SK-N-SH (cell line): ENCODE measurements at regions not wholly inside any gene's neighbourhood (a gene's known extent, or its start where the extent isn't known, plus 50 kb on each side); places are given as distances from the start of the nearest gene placed in this dataset.

Source experiments
- CTCF ChIA-PET: fragments of 300-600, 350-600 bp; formaldehyde crosslinking; extraction: SDS; loops from one replicate; lab custom pipeline; 2021; lab: Yijun Ruan, JAX
- POLR2A ChIA-PET: fragments of 350-600 bp; sonication (Branson Sonifier 250); formaldehyde crosslinking; extraction: SDS; loops from one replicate; lab custom pipeline; 2020; ENCODE audit warnings: antibody characterized with exemption, inconsistent platforms; lab: Yijun Ruan, JAX
- DNase-seq: peaks from one replicate; pipeline ENCODE4 v3.0.0; 2012
- H2AFZ ChIP-seq: fragments of 200-600 bp; sonication (generic); 2 replicates; pipeline ENCODE4 v1.8.1; 2016; ENCODE audit warnings: antibody characterized with exemption, mild to moderate bottlenecking, low read depth
- H3F3A ChIP-seq: fragments of 200-600 bp; sonication (generic); replicated peaks from 2 replicates; pipeline ENCODE3; 2016; ENCODE audit warnings: antibody characterized with exemption, mild to moderate bottlenecking; ENCODE audit not compliant: insufficient read depth
- H3K27ac ChIP-seq, 2 experiments: fragments of 200-500 bp in 1 of 2; fragments of 200-600 bp in 1 of 2; sonication (Bioruptor generic) in 1 of 2; sonication (generic), shearing (Covaris generic) in 1 of 2; 2 replicates each; pipeline versions ENCODE4 v1.5.1 to v1.6.1; 2014 to 2016; ENCODE audit warnings: low read depth in 2 of 2, inconsistent platforms in 1 of 2, low read length in 1 of 2, mild to moderate bottlenecking in 1 of 2, mixed read lengths in 1 of 2
- H3K27me3 ChIP-seq: fragments of 200-600 bp; sonication (generic), shearing (Covaris generic); 2 replicates; pipeline ENCODE4 v1.6.1; 2016; ENCODE audit warnings: mixed run types; ENCODE audit not compliant: insufficient read depth
- H3K36me3 ChIP-seq, 2 experiments: fragments of 200-500 bp in 1 of 2; fragments of 200-600 bp in 1 of 2; sonication (Bioruptor generic) in 1 of 2; sonication (generic) in 1 of 2; replicated peaks in 1 of 2; 2 replicates each; pipeline versions ENCODE3 to v1.5.1; 2014 to 2016; ENCODE audit warnings: low read length in 1 of 2, mild to moderate bottlenecking in 1 of 2; ENCODE audit not compliant: insufficient read depth in 2 of 2, control insufficient read depth in 1 of 2
- H3K4me1 ChIP-seq, 2 experiments: fragments of 200-500 bp in 1 of 2; fragments of 200-600 bp in 1 of 2; sonication (Bioruptor generic) in 1 of 2; sonication (generic), shearing (Covaris generic) in 1 of 2; 2 replicates each; pipeline versions ENCODE4 v1.5.1 to v1.6.1; 2014 to 2016; ENCODE audit warnings: low read depth in 1 of 2, low read length in 1 of 2, mixed run types in 1 of 2; ENCODE audit not compliant: insufficient read depth in 2 of 2, control insufficient read depth in 1 of 2
- H3K4me2 ChIP-seq: fragments of 200-600 bp; sonication (generic), shearing (Covaris generic); 2 replicates; pipeline ENCODE4 v1.6.1; 2017; ENCODE audit warnings: mixed run types
- H3K4me3 ChIP-seq, 2 experiments: fragments of 200-500 bp in 1 of 2; fragments of 200-600 bp in 1 of 2; sonication (Bioruptor generic) in 1 of 2; sonication (generic), shearing (Covaris generic) in 1 of 2; 2 replicates each; pipeline versions ENCODE4 v1.5.1 to v1.8.1; 2014 to 2016; ENCODE audit warnings: low read depth in 2 of 2, inconsistent platforms in 1 of 2, low read length in 1 of 2, mild to moderate bottlenecking in 1 of 2, mixed read lengths in 1 of 2, moderate library complexity in 1 of 2
- H3K79me2 ChIP-seq: fragments of 200-600 bp; sonication (generic); 2 replicates; pipeline ENCODE4 v1.8.1; 2017; ENCODE audit warnings: mild to moderate bottlenecking; ENCODE audit not compliant: insufficient read depth
- H3K9ac ChIP-seq: fragments of 200-600 bp; sonication (generic); 2 replicates; pipeline ENCODE4 v1.6.1; 2017; ENCODE audit warnings: mixed run types
- H3K9me2 ChIP-seq: fragments of 200-600 bp; sonication (generic); 2 replicates; pipeline ENCODE4 v1.6.1; 2017; ENCODE audit warnings: mixed run types
- H3K9me3 ChIP-seq: fragments of 200-600 bp; sonication (generic); 2 replicates; pipeline ENCODE4 v1.6.1; 2017; ENCODE audit warnings: mixed run types, mild to moderate bottlenecking, moderate library complexity
- H4K20me1 ChIP-seq: fragments of 200-600 bp; sonication (generic); 2 replicates; pipeline ENCODE4 v1.6.1; 2017; ENCODE audit warnings: mild to moderate bottlenecking, mixed run types; ENCODE audit not compliant: insufficient read depth
- EP300 ChIP-seq, 2 experiments: IDR thresholded peaks; 2 replicates each; pipeline versions ENCODE4 v1.4.0 to v1.6.1; 2012; ENCODE audit warnings: borderline replicate concordance in 1 of 2, low read depth in 1 of 2, low read length in 1 of 2
- EZH2phosphoT487 ChIP-seq: fragments of 200-600 bp; sonication (generic); IDR thresholded peaks from 2 replicates; pipeline ENCODE4 v1.6.1; 2017; ENCODE audit warnings: low read depth, mixed run types, mild to moderate bottlenecking, antibody characterized with exemption, moderate library complexity, borderline replicate concordance
- FOXJ3 ChIP-seq: sonication (generic); formaldehyde crosslinking; IDR thresholded peaks from 2 replicates; pipeline ENCODE4 v1.5.1; 2020; ENCODE audit warnings: mild to moderate bottlenecking, missing genetic modification reagents
- MEF2A ChIP-seq: IDR thresholded peaks from 2 replicates; pipeline ENCODE4 v1.4.0; 2012; ENCODE audit warnings: low read depth, borderline replicate concordance
- MXI1 ChIP-seq: IDR thresholded peaks from 2 replicates; pipeline ENCODE4 v1.6.1; 2012; ENCODE audit warnings: mild to moderate bottlenecking, low read depth, low read length, improper control_type of control experiment
- NRF1 ChIP-seq: IDR thresholded peaks from 2 replicates; pipeline ENCODE4 v1.6.1; 2012; ENCODE audit warnings: low read depth, mild to moderate bottlenecking, low read length
- POLR2AphosphoS5 ChIP-seq: IDR thresholded peaks from 2 replicates; pipeline ENCODE4 v1.6.1; 2012; ENCODE audit warnings: low read depth, low read length
- RCOR1 ChIP-seq: fragments of 150-350 bp; IDR thresholded peaks from 2 replicates; pipeline ENCODE4 v1.6.1; 2017; ENCODE audit warnings: antibody characterized with exemption, low read length
- RFX5 ChIP-seq: IDR thresholded peaks from 2 replicates; pipeline ENCODE4 v1.6.1; 2012; ENCODE audit warnings: mild to moderate bottlenecking, improper control_type of control experiment, low read length
- SIN3A ChIP-seq: IDR thresholded peaks from 2 replicates; pipeline ENCODE4 v1.6.1; 2012; ENCODE audit warnings: low read depth, mild to moderate bottlenecking, low read length, moderate library complexity, borderline replicate concordance
- TAF1 ChIP-seq: IDR thresholded peaks from 2 replicates; pipeline ENCODE4 v1.6.1; 2012; ENCODE audit warnings: low read depth, mild to moderate bottlenecking, low read length, moderate library complexity, borderline replicate concordance
- TCF12 ChIP-seq: IDR thresholded peaks from 2 replicates; pipeline ENCODE4 v1.4.0; 2012
- YY1 ChIP-seq: IDR thresholded peaks from 2 replicates; pipeline ENCODE4 v1.4.0; 2012; ENCODE audit warnings: low read depth, mild to moderate bottlenecking
- ZBTB33 ChIP-seq: IDR thresholded peaks from 2 replicates; pipeline ENCODE4 v1.4.0; 2012; ENCODE audit warnings: low read depth, borderline replicate concordance
- WGBS: methylation state at CpG from one replicate; pipeline ENCODE4 v1.1.6; 2017; ENCODE audit warnings: low lambda C conversion rate; 5-methylcytosine and 5-hydroxymethylcytosine counted together
- TF ChIP-seq, protein P1 (sequence below): IDR thresholded peaks from 2 replicates; pipeline ENCODE4 v1.4.0; 2012; ENCODE audit warnings: low read depth

DNA sequence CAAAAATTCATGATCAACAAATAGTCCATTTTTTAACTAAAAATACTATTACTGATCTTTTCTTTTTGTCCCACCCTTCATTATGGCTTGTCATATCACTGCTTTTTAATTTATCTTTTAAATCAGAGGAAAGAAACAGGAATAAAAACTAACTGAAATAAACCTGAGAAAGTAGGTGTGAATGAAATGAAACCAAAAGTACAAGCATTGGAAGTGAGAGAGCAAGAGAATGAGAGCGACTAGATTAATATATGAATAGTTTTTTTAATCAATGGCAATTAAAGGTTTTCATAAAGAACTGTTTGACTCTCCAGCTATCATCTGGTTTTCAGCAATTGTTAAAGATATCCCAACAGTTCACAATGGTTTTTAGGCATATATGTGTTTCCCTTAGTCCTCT is 137.8 kb downstream of the SPAG6 start:
- Histone ChIP-seq H3K4me3 (no peak overlapping the region), H3K9ac (no peak overlapping the region), H3K79me2 (no peaks in the 10 kb centered on the region), H3F3A (no peaks in the 10 kb centered on the region), H3K4me1 (peaks cover 0 to 3% of the 10 kb centered on the region in 2 experiments; a peak in 1 of 4 replicates), H3K27me3 (no peaks in the 10 kb centered on the region), H3K9me2 (no peaks in the 10 kb centered on the region), H3K27ac (no peak overlapping the region), H3K4me2 (no peak overlapping the region), H4K20me1 (no peaks in the 10 kb centered on the region), H2AFZ (no peak overlapping the region), H3K36me3 (no peaks in the 10 kb centered on the region), H3K9me3 (no peaks in the 10 kb centered on the region)
- ChIA-PET POLR2A (no interaction called here), CTCF (no interaction called here)
- DNase-seq = no peak
- 83% methylated on average over 1 of the region's 1 CpG for WGBS
- TF ChIP-seq MXI1 (no peak), EZH2phosphoT487 (no peak), EP300 (IDR thresholded peaks at IDR 0.05; ENCODE audit: borderline replicate concordance in 1 of 2, low read depth in 1 of 2, low read length in 1 of 2) (no peak), SIN3A (no peak), TCF12 (no peak), YY1 (no peak), ZBTB33 (no peak), FOXJ3 (CRISPR knock-in tag) (no peak), NRF1 (no peak), RCOR1 (no peak), RFX5 (no peak), TAF1 (no peak), POLR2AphosphoS5 (no peak), MEF2A (no peak)
- TF ChIP-seq, protein P1, sequence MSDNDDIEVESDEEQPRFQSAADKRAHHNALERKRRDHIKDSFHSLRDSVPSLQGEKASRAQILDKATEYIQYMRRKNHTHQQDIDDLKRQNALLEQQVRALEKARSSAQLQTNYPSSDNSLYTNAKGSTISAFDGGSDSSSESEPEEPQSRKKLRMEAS = no peak
